ENCODE measurements at regions not wholly inside any gene's neighbourhood (a gene's known extent, or its start where the extent isn't known, plus 50 kb on each side); places are given as distances from the start of the nearest gene placed in this dataset.

DNA sequence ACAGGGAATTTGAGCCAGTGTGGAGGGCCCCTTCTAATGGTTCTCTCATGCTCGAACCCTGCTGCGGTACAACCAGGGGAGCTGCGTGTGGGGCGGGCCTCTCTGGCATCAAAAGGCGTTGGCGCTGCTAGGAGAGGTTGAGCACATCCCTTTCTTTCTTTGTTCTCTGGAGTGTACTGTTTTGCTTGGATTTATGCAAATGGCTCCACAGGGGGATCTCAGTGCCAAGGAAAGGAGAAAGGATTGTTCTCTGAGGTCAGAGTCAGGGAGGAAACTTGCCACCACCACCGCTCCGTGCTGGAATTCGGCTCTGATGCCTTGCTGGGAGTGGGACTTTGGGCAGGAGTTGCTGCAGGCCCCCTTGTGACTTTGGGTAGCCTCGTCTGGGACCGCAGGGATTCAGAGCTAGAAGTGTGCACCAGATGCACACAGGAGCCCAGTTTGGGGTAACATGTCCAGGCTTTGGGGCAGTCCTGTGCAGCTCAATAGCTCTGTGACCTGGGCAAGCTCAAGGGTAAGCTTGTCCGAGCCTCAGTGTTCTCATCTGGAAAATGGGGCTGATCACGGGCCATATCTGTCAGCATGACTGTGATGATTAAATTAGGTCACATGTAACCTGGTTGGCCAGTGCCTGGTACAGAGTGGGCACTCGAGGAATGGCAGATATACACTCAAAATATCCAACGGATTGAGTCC is 353.0 kb upstream of the EEF2KMT start:
- Histone ChIP-seq H3K4me1 (ENCODE audit: control insufficient read depth in 2 of 2, insufficient read depth in 2 of 2, low read length in 2 of 2) (no peaks in the 10 kb centered on the region), H3K36me3 (ENCODE audit: control insufficient read depth in 2 of 2, insufficient read depth in 2 of 2, low read length in 2 of 2) (no peaks in the 10 kb centered on the region), H3K9ac (ENCODE audit: low read depth in 1 of 2, low read length in 2 of 2) (no peak overlapping the region), H3K27me3 (ENCODE audit: control insufficient read depth in 2 of 2, insufficient read depth in 2 of 2, low read length in 2 of 2) (no peaks in the 10 kb centered on the region), H3K9me3 (ENCODE audit: control insufficient read depth in 2 of 2, low read length in 2 of 2) (no peaks in the 10 kb centered on the region), H3K4me3 (ENCODE audit: low read length in 2 of 2) (no peak overlapping the region), H3K27ac (ENCODE audit: low read depth in 2 of 2, low read length in 2 of 2) (no peak overlapping the region)

DNA sequence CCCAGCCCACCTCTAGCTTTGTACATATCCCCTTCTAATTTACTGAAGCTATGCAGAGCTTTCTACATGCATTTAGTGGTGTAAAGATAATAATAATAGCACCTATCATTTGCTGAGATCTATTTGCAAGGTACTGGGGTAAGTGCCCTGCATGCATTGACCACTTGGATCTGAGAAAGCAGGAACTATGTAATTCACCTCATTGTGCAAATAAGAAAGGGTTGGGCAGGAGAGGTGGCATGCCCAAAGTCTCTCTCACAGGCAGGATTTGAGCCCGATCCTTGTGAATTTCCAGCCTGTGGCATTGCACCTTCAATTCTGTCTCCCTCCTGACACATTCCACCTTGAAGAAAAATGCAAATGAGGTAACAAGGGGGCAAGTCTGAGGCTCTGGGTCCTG is 352.3 kb upstream of the EEF2KMT start:
- Histone ChIP-seq H3K27me3 (ENCODE audit: control insufficient read depth in 2 of 2, insufficient read depth in 2 of 2, low read length in 2 of 2) (no peaks in the 10 kb centered on the region), H3K4me3 (ENCODE audit: low read length in 2 of 2) (no peak overlapping the region), H3K4me1 (ENCODE audit: control insufficient read depth in 2 of 2, insufficient read depth in 2 of 2, low read length in 2 of 2) (no peaks in the 10 kb centered on the region), H3K9ac (ENCODE audit: low read depth in 1 of 2, low read length in 2 of 2) (no peak overlapping the region), H3K9me3 (ENCODE audit: control insufficient read depth in 2 of 2, low read length in 2 of 2) (no peaks in the 10 kb centered on the region), H3K36me3 (ENCODE audit: control insufficient read depth in 2 of 2, insufficient read depth in 2 of 2, low read length in 2 of 2) (no peaks in the 10 kb centered on the region), H3K27ac (ENCODE audit: low read depth in 2 of 2, low read length in 2 of 2) (no peak overlapping the region)

DNA sequence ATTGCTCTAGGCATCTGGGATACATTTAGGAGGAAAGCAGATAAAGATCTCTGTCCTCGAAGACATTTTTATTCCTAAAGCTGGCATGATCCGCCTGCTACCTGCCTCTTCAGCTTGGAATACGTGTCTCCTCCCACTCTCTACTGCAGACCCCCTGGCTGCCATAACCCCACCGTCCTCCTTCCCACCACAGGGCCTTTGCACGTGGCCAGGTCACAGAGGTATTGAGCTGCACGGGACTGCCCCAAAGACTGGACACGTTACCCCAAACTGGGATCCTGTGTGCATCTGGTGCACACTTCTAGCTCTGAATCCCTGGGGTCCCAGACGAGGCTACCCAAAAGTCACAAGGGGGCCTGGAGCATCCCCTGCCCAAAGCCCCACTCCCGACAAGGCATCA is 351.2 kb upstream of the EEF2KMT start:
- Histone ChIP-seq H3K27ac (ENCODE audit: low read depth in 2 of 2, low read length in 2 of 2) (no peak overlapping the region), H3K4me1 (ENCODE audit: control insufficient read depth in 2 of 2, insufficient read depth in 2 of 2, low read length in 2 of 2) (no peaks in the 10 kb centered on the region), H3K9ac (ENCODE audit: low read depth in 1 of 2, low read length in 2 of 2) (no peak overlapping the region), H3K36me3 (ENCODE audit: control insufficient read depth in 2 of 2, insufficient read depth in 2 of 2, low read length in 2 of 2) (no peaks in the 10 kb centered on the region), H3K4me3 (ENCODE audit: low read length in 2 of 2) (no peak overlapping the region), H3K9me3 (ENCODE audit: control insufficient read depth in 2 of 2, low read length in 2 of 2) (no peaks in the 10 kb centered on the region), H3K27me3 (ENCODE audit: control insufficient read depth in 2 of 2, insufficient read depth in 2 of 2, low read length in 2 of 2) (no peaks in the 10 kb centered on the region)

DNA sequence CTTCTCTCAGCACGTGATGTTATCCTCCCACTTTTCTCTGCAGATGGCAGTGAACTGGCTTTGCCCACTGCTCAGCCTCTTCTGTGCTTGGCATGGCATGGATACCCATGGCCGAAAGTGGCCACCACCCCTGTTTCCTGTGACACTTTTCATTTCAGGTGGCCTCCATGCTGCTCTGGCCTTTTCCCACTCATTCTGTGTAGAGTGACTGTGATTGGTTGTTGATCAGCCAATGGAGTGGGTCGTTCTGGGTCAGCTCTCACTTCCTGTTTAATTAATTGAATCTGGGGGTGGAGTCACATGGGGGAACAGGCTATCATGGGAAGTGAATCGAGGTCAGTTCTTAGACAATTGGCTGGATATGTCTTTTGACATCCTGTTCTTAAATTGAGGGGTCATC is 350.1 kb upstream of the EEF2KMT start:
- no peak overlapping the region for H3K9ac ChIP-seq (ENCODE audit: low read depth in 1 of 2, low read length in 2 of 2)
- no peaks in the 10 kb centered on the region for H3K4me1 ChIP-seq (ENCODE audit: control insufficient read depth in 2 of 2, insufficient read depth in 2 of 2, low read length in 2 of 2)
- no peaks in the 10 kb centered on the region for H3K9me3 ChIP-seq (ENCODE audit: control insufficient read depth in 2 of 2, low read length in 2 of 2)
- H3K36me3 ChIP-seq (ENCODE audit: control insufficient read depth in 2 of 2, insufficient read depth in 2 of 2, low read length in 2 of 2): no peaks in the 10 kb centered on the region
- no peaks in the 10 kb centered on the region for H3K27me3 ChIP-seq (ENCODE audit: control insufficient read depth in 2 of 2, insufficient read depth in 2 of 2, low read length in 2 of 2)
- no peak overlapping the region for H3K27ac ChIP-seq (ENCODE audit: low read depth in 2 of 2, low read length in 2 of 2)
- H3K4me3 ChIP-seq (ENCODE audit: low read length in 2 of 2): no peak overlapping the region

DNA sequence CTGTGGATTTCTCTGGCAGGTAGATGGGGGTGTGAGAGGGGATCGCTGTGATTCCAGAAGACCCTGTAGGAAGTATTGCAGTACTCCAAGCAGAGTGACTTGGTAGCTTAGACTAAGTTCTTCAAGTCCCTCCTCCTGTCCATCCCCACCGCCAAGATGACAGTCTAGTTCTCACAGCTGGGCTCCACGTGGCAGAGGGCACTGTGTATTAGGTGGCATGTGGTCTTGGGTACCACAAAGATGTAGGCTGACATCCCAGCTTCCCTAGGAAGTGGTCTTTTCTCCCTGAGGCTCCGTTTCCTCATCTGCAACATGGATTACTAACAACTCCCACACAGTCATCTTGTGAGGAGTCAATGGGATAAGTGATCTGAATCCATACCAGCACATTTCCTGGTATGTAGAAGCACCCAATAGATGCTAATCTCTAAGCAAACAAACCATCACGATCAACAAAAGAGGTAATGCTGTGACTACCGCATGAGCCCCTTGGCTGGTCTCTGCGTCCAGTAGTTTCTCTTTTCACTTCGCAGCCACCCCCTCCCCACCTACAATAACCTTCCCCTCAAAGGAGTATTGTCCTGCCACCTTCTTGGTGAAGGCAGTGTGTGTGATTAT is 349.1 kb upstream of the EEF2KMT start:
- Histone ChIP-seq H3K27me3 (ENCODE audit: control insufficient read depth in 2 of 2, insufficient read depth in 2 of 2, low read length in 2 of 2) (no peaks in the 10 kb centered on the region), H3K4me3 (ENCODE audit: low read length in 2 of 2) (no peak overlapping the region), H3K27ac (ENCODE audit: low read depth in 2 of 2, low read length in 2 of 2) (no peak overlapping the region), H3K9me3 (ENCODE audit: control insufficient read depth in 2 of 2, low read length in 2 of 2) (no peaks in the 10 kb centered on the region), H3K36me3 (ENCODE audit: control insufficient read depth in 2 of 2, insufficient read depth in 2 of 2, low read length in 2 of 2) (no peaks in the 10 kb centered on the region), H3K4me1 (ENCODE audit: control insufficient read depth in 2 of 2, insufficient read depth in 2 of 2, low read length in 2 of 2) (no peaks in the 10 kb centered on the region), H3K9ac (ENCODE audit: low read depth in 1 of 2, low read length in 2 of 2) (no peak overlapping the region)

DNA sequence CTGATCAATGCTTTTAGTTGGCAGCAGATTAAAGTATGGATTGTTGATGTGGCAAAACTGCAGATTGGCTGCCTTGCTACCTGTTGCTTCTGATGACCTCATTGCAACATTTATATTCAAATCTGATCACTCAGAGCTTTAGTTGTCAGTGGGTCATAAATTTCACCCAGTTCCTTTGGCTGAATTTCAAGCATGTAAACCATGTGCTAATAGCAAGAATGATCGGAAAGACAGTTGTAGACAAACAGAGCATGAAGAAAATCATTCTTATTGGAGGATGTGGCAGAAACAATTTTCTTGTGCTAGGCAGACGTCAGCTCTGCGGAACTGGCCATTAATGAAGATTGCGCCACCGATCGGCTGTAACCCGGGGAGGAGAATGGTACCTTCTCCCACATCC is 346.6 kb upstream of the EEF2KMT start:
- H3K9ac ChIP-seq (ENCODE audit: low read depth in 1 of 2, low read length in 2 of 2): no peak overlapping the region
- no peaks in the 10 kb centered on the region for H3K36me3 ChIP-seq (ENCODE audit: control insufficient read depth in 2 of 2, insufficient read depth in 2 of 2, low read length in 2 of 2)
- H3K27ac ChIP-seq (ENCODE audit: low read depth in 2 of 2, low read length in 2 of 2): no peak overlapping the region
- H3K9me3 ChIP-seq (ENCODE audit: control insufficient read depth in 2 of 2, low read length in 2 of 2): no peaks in the 10 kb centered on the region
- H3K4me3 ChIP-seq (ENCODE audit: low read length in 2 of 2): no peak overlapping the region
- H3K27me3 ChIP-seq (ENCODE audit: control insufficient read depth in 2 of 2, insufficient read depth in 2 of 2, low read length in 2 of 2): no peaks in the 10 kb centered on the region
- H3K4me1 ChIP-seq (ENCODE audit: control insufficient read depth in 2 of 2, insufficient read depth in 2 of 2, low read length in 2 of 2): no peaks in the 10 kb centered on the region

DNA sequence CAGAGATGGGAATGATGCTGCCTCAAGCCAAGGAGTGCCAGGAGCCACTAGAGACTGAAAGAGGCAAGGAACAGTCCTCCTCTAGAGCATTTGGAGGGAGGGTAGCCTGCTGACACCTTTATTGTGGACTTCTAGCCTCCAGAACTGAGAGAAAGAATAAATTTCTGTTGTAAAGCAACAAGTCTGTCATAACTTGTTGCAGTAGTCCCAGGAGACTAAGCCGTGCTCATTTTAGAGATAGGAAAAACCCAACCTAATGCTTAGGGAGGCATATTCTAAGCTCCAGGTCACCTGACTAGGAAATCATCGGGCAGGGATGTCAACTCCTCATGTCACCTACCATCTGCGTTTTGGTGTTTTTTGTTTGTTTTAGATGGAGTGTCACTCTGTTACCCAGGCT is 345.4 kb upstream of the EEF2KMT start:
- no peak overlapping the region for H3K4me3 ChIP-seq (ENCODE audit: low read length in 2 of 2)
- H3K27me3 ChIP-seq (ENCODE audit: control insufficient read depth in 2 of 2, insufficient read depth in 2 of 2, low read length in 2 of 2): no peaks in the 10 kb centered on the region
- peaks cover 0 to 2% of the 10 kb centered on the region in 2 donors for H3K9me3 ChIP-seq (ENCODE audit: control insufficient read depth in 2 of 2, low read length in 2 of 2)
- no peaks in the 10 kb centered on the region for H3K4me1 ChIP-seq (ENCODE audit: control insufficient read depth in 2 of 2, insufficient read depth in 2 of 2, low read length in 2 of 2)
- H3K36me3 ChIP-seq (ENCODE audit: control insufficient read depth in 2 of 2, insufficient read depth in 2 of 2, low read length in 2 of 2): no peaks in the 10 kb centered on the region
- no peak overlapping the region for H3K9ac ChIP-seq (ENCODE audit: low read depth in 1 of 2, low read length in 2 of 2)
- H3K27ac ChIP-seq (ENCODE audit: low read depth in 2 of 2, low read length in 2 of 2): no peak overlapping the region

DNA sequence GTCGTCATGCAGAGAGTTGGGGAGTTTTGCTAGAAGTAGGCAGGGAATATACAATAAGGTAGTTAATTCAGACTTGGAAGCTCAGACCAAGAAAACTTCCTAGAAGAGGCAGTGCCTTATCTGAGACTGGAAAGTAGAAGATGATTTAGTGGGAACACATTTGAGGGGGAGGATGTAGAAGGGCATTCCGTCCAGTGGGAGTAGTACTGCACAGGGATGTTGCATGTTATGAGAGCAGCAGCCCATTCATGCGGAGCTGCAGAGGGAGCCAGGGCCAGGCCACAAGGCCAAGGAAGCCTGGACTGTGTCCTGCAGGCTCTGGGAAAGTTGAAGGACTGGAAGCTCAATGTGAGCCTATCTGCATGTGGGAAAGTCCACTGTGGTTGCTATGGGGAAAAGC is 344.5 kb upstream of the EEF2KMT start:
- Histone ChIP-seq H3K36me3 (ENCODE audit: control insufficient read depth in 2 of 2, insufficient read depth in 2 of 2, low read length in 2 of 2) (no peaks in the 10 kb centered on the region), H3K9ac (ENCODE audit: low read depth in 1 of 2, low read length in 2 of 2) (no peak overlapping the region), H3K4me1 (ENCODE audit: control insufficient read depth in 2 of 2, insufficient read depth in 2 of 2, low read length in 2 of 2) (no peaks in the 10 kb centered on the region), H3K4me3 (ENCODE audit: low read length in 2 of 2) (no peak overlapping the region), H3K27ac (ENCODE audit: low read depth in 2 of 2, low read length in 2 of 2) (no peak overlapping the region), H3K9me3 (ENCODE audit: control insufficient read depth in 2 of 2, low read length in 2 of 2) (peaks cover 0 to 2% of the 10 kb centered on the region in 2 donors), H3K27me3 (ENCODE audit: control insufficient read depth in 2 of 2, insufficient read depth in 2 of 2, low read length in 2 of 2) (no peaks in the 10 kb centered on the region)

DNA sequence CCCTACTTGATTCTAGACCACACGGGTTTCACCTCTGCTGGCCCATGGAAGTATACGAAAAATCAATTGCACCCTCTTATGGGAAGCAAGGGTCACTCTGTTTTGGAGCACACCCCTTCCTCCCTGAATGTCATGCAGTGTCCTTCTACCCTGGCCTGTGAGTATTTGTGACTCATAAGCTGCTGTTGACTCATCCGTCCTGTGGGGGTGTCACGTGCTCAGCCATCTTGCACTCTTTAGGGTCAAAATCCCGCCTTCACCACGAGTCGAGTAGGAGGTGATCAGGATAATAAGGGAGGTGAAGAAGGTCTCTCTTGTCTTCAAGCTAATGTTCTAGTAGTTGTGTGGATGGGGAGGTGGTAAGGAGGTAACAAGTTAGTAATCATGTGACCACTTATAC is 341.0 kb upstream of the EEF2KMT start:
- Histone ChIP-seq H3K9me3 (ENCODE audit: control insufficient read depth in 2 of 2, low read length in 2 of 2) (peaks cover 0 to 2% of the 10 kb centered on the region in 2 donors), H3K4me3 (ENCODE audit: low read length in 2 of 2) (no peak overlapping the region), H3K36me3 (ENCODE audit: control insufficient read depth in 2 of 2, insufficient read depth in 2 of 2, low read length in 2 of 2) (no peaks in the 10 kb centered on the region), H3K9ac (ENCODE audit: low read depth in 1 of 2, low read length in 2 of 2) (no peak overlapping the region), H3K27me3 (ENCODE audit: control insufficient read depth in 2 of 2, insufficient read depth in 2 of 2, low read length in 2 of 2) (no peaks in the 10 kb centered on the region), H3K4me1 (ENCODE audit: control insufficient read depth in 2 of 2, insufficient read depth in 2 of 2, low read length in 2 of 2) (no peaks in the 10 kb centered on the region), H3K27ac (ENCODE audit: low read depth in 2 of 2, low read length in 2 of 2) (no peak overlapping the region)

DNA sequence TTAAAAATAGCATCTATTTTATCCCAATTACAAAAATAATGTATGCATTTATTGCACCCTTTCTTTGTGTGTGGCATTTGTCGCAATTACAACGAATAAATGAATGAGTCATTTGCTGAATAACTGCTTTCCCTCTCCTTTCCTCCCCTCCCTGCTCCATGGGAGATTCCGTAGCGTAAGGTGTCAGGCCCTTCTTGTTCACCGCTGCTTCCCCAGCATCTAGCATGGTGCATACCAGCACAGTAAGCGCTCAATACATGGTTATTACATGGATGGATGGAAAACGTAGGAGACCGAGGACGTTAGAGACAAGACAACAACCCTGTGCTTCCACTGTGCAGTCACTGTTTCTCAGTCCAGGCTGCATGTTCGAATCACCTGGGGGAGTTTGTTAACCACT is 336.0 kb upstream of the EEF2KMT start:
- no peak overlapping the region for H3K9ac ChIP-seq (ENCODE audit: low read depth in 1 of 2, low read length in 2 of 2)
- no peaks in the 10 kb centered on the region for H3K27me3 ChIP-seq (ENCODE audit: control insufficient read depth in 2 of 2, insufficient read depth in 2 of 2, low read length in 2 of 2)
- H3K27ac ChIP-seq (ENCODE audit: low read depth in 2 of 2, low read length in 2 of 2): no peak overlapping the region
- H3K36me3 ChIP-seq (ENCODE audit: control insufficient read depth in 2 of 2, insufficient read depth in 2 of 2, low read length in 2 of 2): no peaks in the 10 kb centered on the region
- no peak overlapping the region for H3K4me3 ChIP-seq (ENCODE audit: low read length in 2 of 2)
- H3K4me1 ChIP-seq (ENCODE audit: control insufficient read depth in 2 of 2, insufficient read depth in 2 of 2, low read length in 2 of 2): no peaks in the 10 kb centered on the region
- H3K9me3 ChIP-seq (ENCODE audit: control insufficient read depth in 2 of 2, low read length in 2 of 2): peaks cover 0 to 2% of the 10 kb centered on the region in 2 donors
